Fibroblast of the aortic adventitia (primary cell): ENCODE measurements at regions not wholly inside any gene's neighbourhood (a gene's known extent, or its start where the extent isn't known, plus 50 kb on each side); places are given as distances from the start of the nearest gene placed in this dataset.

ENCODE experiments used
- DNase-seq: peaks from one replicate; pipeline ENCODE4 v3.0.0-alpha.2; 2010; ENCODE audit warnings: low read depth
- H3K4me3 ChIP-seq: 2 replicates; pipeline ENCODE4 v1.5.1; 2011; ENCODE audit warnings: low read depth, mild to moderate bottlenecking, control low read depth, low read length, moderate library complexity
- CTCF ChIP-seq: IDR thresholded peaks from 2 replicates; pipeline ENCODE4 v1.5.1; 2011; ENCODE audit warnings: mild to moderate bottlenecking, low read length, control low read depth, inconsistent platforms; ENCODE audit not compliant: insufficient read depth

- no peak overlapping the region for H3K4me3 ChIP-seq
- TF ChIP-seq CTCF = no peak
- DNase-seq = no peak
Measured at GRCh38 chr10:8296734-8297101, 242.2 kb downstream of the GATA3 start.

GRCh38 chr10:8297107-8297506 lies 242.6 kb downstream of the GATA3 start:
- no peak for DNase-seq
- no peak overlapping the region for H3K4me3 ChIP-seq
- no peak for TF ChIP-seq CTCF

GRCh38 chr10:8297959-8298358 lies 243.5 kb downstream of the GATA3 start:
- DNase-seq = no peak
- TF ChIP-seq CTCF = no peak

GRCh38 chr10:8298896-8299570 lies 244.5 kb downstream of the GATA3 start:
- no peak for DNase-seq
- H3K4me3 ChIP-seq = no peak overlapping the region
- TF ChIP-seq CTCF = no peak

More at GRCh38 chr10:8297959-8298358, 243.5 kb downstream of the GATA3 start:
- no peak overlapping the region for H3K4me3 ChIP-seq

DNA sequence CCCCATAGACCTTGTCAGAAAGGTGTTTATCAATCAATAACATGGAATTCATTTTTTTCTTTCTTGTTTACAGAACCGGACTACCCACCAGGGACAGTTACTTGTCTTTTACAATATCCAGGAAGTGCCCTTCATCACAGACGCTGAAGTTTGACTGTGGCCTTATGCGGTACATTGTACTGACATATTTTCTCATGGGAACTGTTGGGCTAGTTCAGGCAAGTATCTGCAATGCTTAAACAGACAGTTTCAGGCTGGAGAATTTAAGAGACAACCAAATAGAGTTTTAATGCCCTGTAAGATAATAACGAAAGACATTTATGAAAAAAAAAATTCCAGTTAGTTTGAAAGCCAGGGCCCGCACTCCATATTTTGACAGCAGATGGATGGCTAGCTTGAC lies 246.4 kb downstream of the GATA3 start:
- no peak for TF ChIP-seq CTCF
- H3K4me3 ChIP-seq = no peak overlapping the region

GRCh38 chr10:8301333-8301732 lies 246.8 kb downstream of the GATA3 start:
- TF ChIP-seq CTCF = no peak
- no peak overlapping the region for H3K4me3 ChIP-seq
- no peak for DNase-seq

More for the DNA sequence above, 246.4 kb downstream of the GATA3 start:
- DNase-seq = no peak

- no peak for DNase-seq
- TF ChIP-seq CTCF = no peak
- H3K4me3 ChIP-seq = no peak overlapping the region
Measured at GRCh38 chr10:8301831-8302230, 247.3 kb downstream of the GATA3 start.
